ENCODE measurements at regions not wholly inside any gene's neighbourhood (a gene's known extent, or its start where the extent isn't known, plus 50 kb on each side); places are given as distances from the start of the nearest gene placed in this dataset.

DNA sequence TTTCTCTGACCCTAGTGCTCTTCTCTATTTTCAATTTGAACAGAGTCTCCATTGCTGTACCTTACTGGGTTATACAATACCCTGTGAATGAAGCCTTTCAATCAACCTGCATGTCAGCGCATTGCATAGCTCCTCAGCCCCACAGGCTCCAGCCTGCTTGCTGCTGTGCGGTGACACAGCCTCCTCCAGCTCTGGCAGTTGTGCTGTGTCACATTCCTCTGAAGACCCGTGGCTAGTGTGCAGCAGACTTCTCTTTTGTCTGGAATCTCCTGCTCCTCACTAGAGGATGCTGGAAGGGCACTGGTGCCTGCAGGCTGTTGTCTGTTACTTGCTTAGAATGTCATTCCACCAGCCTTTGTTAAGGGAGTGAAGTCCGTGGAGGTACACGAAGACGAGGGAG, 390.1 kb upstream of the B3GAT1 start:
- CTCF ChIA-PET: interaction anchor here (0.6 kb wide), 1 partner anchor 430 kb away, joined by 3 read pairs; no protein-coding TSS in a partner anchor
- DNase-seq (ENCODE audit: low read depth, low spot score) (no peak), ATAC-seq (peak; percentile 72)
- H3K36me3 ChIP-seq (ENCODE audit: control insufficient read depth, insufficient read depth, low read length): no peaks in the 10 kb centered on the region
- no TSS peak for BruUV-seq (replicated peaks)
- in situ Hi-C loops (cut with HindIII; ENCODE audit: low pct_unique_long_range_greater_than_20kb, low sequenced_read_pairs) (no loop called here), intact Hi-C loops (cut with micrococcal nuclease; ENCODE audit: unreplicated experiment) (no loop called here)
- no peak overlapping the region for H3K27ac ChIP-seq (ENCODE audit: low read length)
- no peak overlapping the region for H3K4me3 ChIP-seq (ENCODE audit: low read depth in 2 of 2, low read length in 2 of 2)
- H3K9me3 ChIP-seq (ENCODE audit: control insufficient read depth, insufficient read depth, low read depth, low read length): no peaks in the 10 kb centered on the region
- POLR2A ChIA-PET: no interaction called here
- peaks cover 24% of the 10 kb centered on the region for H3K27me3 ChIP-seq (ENCODE audit: control insufficient read depth, insufficient read depth, low read length)
- H3K4me1 ChIP-seq (ENCODE audit: control insufficient read depth, insufficient read depth, low read length): no peaks in the 10 kb centered on the region
- no peak for TF ChIP-seq SIN3A (IDR thresholded peaks at IDR 0.05; ENCODE audit: borderline replicate concordance, insufficient read depth, low read depth, low read length)
- TF ChIP-seq TCF7L2 (IDR thresholded peaks at IDR 0.05; ENCODE audit: low read depth, low read length): no peak
- TF ChIP-seq, protein P1, sequence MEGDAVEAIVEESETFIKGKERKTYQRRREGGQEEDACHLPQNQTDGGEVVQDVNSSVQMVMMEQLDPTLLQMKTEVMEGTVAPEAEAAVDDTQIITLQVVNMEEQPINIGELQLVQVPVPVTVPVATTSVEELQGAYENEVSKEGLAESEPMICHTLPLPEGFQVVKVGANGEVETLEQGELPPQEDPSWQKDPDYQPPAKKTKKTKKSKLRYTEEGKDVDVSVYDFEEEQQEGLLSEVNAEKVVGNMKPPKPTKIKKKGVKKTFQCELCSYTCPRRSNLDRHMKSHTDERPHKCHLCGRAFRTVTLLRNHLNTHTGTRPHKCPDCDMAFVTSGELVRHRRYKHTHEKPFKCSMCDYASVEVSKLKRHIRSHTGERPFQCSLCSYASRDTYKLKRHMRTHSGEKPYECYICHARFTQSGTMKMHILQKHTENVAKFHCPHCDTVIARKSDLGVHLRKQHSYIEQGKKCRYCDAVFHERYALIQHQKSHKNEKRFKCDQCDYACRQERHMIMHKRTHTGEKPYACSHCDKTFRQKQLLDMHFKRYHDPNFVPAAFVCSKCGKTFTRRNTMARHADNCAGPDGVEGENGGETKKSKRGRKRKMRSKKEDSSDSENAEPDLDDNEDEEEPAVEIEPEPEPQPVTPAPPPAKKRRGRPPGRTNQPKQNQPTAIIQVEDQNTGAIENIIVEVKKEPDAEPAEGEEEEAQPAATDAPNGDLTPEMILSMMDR (IDR thresholded peaks at IDR 0.05): no peak
- TF ChIP-seq POLR2AphosphoS5 (IDR thresholded peaks at IDR 0.05; ENCODE audit: low read depth, low read length): no peak

DNA sequence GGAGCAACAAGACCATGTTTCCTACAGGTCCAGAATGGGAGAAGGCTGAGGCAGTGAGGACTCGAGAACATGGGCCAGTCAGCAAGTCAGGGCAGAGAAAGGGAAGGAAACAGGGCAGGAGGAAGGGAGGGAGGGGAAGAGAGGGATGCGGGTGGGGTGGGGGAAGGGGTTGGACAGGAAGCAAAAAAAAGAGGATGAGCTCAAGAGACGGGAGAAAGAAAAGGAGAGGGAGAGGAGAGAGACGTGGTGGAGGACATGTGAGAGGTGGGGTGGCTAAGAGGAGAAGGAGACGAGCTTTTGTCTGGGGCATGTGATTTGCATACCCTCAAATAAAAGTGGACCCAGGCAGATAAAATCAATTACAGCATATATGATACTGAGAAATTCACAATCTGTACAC, 389.5 kb upstream of the B3GAT1 start:
- peaks cover 24% of the 10 kb centered on the region for H3K27me3 ChIP-seq (ENCODE audit: control insufficient read depth, insufficient read depth, low read length)
- H3K36me3 ChIP-seq (ENCODE audit: control insufficient read depth, insufficient read depth, low read length): no peaks in the 10 kb centered on the region
- no peaks in the 10 kb centered on the region for H3K9me3 ChIP-seq (ENCODE audit: control insufficient read depth, insufficient read depth, low read depth, low read length)
- no peaks in the 10 kb centered on the region for H3K4me1 ChIP-seq (ENCODE audit: control insufficient read depth, insufficient read depth, low read length)
- TF ChIP-seq POLR2AphosphoS5 (IDR thresholded peaks at IDR 0.05; ENCODE audit: low read depth, low read length): no peak
- TF ChIP-seq, protein P1 (IDR thresholded peaks at IDR 0.05): no peak
- TF ChIP-seq, protein P2, sequence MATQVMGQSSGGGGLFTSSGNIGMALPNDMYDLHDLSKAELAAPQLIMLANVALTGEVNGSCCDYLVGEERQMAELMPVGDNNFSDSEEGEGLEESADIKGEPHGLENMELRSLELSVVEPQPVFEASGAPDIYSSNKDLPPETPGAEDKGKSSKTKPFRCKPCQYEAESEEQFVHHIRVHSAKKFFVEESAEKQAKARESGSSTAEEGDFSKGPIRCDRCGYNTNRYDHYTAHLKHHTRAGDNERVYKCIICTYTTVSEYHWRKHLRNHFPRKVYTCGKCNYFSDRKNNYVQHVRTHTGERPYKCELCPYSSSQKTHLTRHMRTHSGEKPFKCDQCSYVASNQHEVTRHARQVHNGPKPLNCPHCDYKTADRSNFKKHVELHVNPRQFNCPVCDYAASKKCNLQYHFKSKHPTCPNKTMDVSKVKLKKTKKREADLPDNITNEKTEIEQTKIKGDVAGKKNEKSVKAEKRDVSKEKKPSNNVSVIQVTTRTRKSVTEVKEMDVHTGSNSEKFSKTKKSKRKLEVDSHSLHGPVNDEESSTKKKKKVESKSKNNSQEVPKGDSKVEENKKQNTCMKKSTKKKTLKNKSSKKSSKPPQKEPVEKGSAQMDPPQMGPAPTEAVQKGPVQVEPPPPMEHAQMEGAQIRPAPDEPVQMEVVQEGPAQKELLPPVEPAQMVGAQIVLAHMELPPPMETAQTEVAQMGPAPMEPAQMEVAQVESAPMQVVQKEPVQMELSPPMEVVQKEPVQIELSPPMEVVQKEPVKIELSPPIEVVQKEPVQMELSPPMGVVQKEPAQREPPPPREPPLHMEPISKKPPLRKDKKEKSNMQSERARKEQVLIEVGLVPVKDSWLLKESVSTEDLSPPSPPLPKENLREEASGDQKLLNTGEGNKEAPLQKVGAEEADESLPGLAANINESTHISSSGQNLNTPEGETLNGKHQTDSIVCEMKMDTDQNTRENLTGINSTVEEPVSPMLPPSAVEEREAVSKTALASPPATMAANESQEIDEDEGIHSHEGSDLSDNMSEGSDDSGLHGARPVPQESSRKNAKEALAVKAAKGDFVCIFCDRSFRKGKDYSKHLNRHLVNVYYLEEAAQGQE (IDR thresholded peaks at IDR 0.05; ENCODE audit: insufficient read depth in 1 of 2, low read depth in 2 of 2, low read length in 1 of 2): no peak
- TF ChIP-seq SIN3A (IDR thresholded peaks at IDR 0.05; ENCODE audit: borderline replicate concordance, insufficient read depth, low read depth, low read length): no peak
- no peak for TF ChIP-seq TCF7L2 (IDR thresholded peaks at IDR 0.05; ENCODE audit: low read depth, low read length)
- in situ Hi-C loops (cut with HindIII; ENCODE audit: low pct_unique_long_range_greater_than_20kb, low sequenced_read_pairs) (no loop called here), intact Hi-C loops (cut with micrococcal nuclease; ENCODE audit: unreplicated experiment) (no loop called here)
- H3K4me3 ChIP-seq (ENCODE audit: low read depth in 2 of 2, low read length in 2 of 2): no peak overlapping the region
- CTCF ChIA-PET: interaction anchor here (0.6 kb wide), 1 partner anchor 429 kb away, joined by 3 read pairs; no protein-coding TSS in a partner anchor
- H3K27ac ChIP-seq (ENCODE audit: low read length): no peak overlapping the region
- no TSS peak for BruUV-seq (replicated peaks)
- POLR2A ChIA-PET: no interaction called here
- ATAC-seq (no peak), DNase-seq (ENCODE audit: low read depth, low spot score) (no peak)

All from Panc1 (cell line).